Neuronal stem cell (in vitro differentiated cells): ENCODE measurements at regions not wholly inside any gene's neighbourhood (a gene's known extent, or its start where the extent isn't known, plus 50 kb on each side); places are given as distances from the start of the nearest gene placed in this dataset.

Experiments
- DNase-seq: peaks from one replicate; pipeline ENCODE4 v3.0.0-alpha.2; 2013; ENCODE audit warnings: low spot score
- H2AFZ ChIP-seq: one replicate; pipeline ENCODE4 v1.6.1; 2013; ENCODE audit warnings: mild to moderate bottlenecking, low read length, inconsistent platforms
- H2AK5ac ChIP-seq: 2 replicates; pipeline ENCODE4 v1.6.1; 2013; ENCODE audit warnings: low read depth, mild to moderate bottlenecking, inconsistent platforms, low read length, moderate library complexity, mixed read lengths
- H2BK120ac ChIP-seq: 2 replicates; pipeline ENCODE4 v1.6.1; 2013; ENCODE audit warnings: low read depth, mild to moderate bottlenecking, inconsistent platforms, low read length, moderate library complexity, mixed read lengths
- H2BK12ac ChIP-seq: one replicate; pipeline ENCODE4 v1.6.1; 2013; ENCODE audit warnings: low read length, inconsistent platforms
- H2BK15ac ChIP-seq: 2 replicates; pipeline ENCODE4 v1.6.1; 2013; ENCODE audit warnings: mild to moderate bottlenecking, low read length, inconsistent platforms, mixed read lengths
- H2BK5ac ChIP-seq: one replicate; pipeline ENCODE4 v1.6.1; 2013; ENCODE audit warnings: inconsistent platforms, mild to moderate bottlenecking, low read length, moderate library complexity
- H3K14ac ChIP-seq: one replicate; pipeline ENCODE4 v1.6.1; 2013; ENCODE audit warnings: low read length, inconsistent platforms
- H3K18ac ChIP-seq: 2 replicates; pipeline ENCODE4 v1.6.1; 2013; ENCODE audit warnings: low read length, inconsistent platforms
- H3K23ac ChIP-seq: 2 replicates; pipeline ENCODE4 v1.6.1; 2013; ENCODE audit warnings: low read depth, mild to moderate bottlenecking, mixed read lengths, low read length, inconsistent platforms; ENCODE audit not compliant: poor library complexity
- H3K27ac ChIP-seq: replicated peaks from 3 replicates; pipeline ENCODE4 v1.5.1; 2013; ENCODE audit warnings: low read length, inconsistent platforms
- H3K27me3 ChIP-seq, 3 experiments: 2 replicates each; pipeline ENCODE4 v1.6.1; 2013; ENCODE audit warnings: low read length in 3 of 3, mild to moderate bottlenecking in 2 of 3, inconsistent platforms in 1 of 3, low read depth in 1 of 3, mixed read lengths in 1 of 3, moderate library complexity in 1 of 3; ENCODE audit not compliant: control insufficient read depth in 3 of 3, insufficient read depth in 3 of 3
- H3K36me3 ChIP-seq, 2 donors: replicated peaks in 1 of 2; 2 replicates each; pipeline ENCODE4 v1.6.1; 2013; ENCODE audit warnings: low read length in 2 of 2; ENCODE audit not compliant: control insufficient read depth in 2 of 2, insufficient read depth in 2 of 2
- H3K4ac ChIP-seq: 2 replicates; pipeline ENCODE4 v1.6.1; 2013; ENCODE audit warnings: inconsistent platforms, mild to moderate bottlenecking, low read length, moderate library complexity
- H3K4me1 ChIP-seq, 2 donors: 1 replicate in 1 of 2; 2 replicates in 1 of 2; pipeline ENCODE4 v1.6.1; 2013; ENCODE audit warnings: low read length in 2 of 2, low read depth in 1 of 2; ENCODE audit not compliant: control insufficient read depth in 2 of 2, insufficient read depth in 1 of 2
- H3K4me2 ChIP-seq: one replicate; pipeline ENCODE4 v1.6.1; 2013; ENCODE audit warnings: mild to moderate bottlenecking, low read length, inconsistent platforms; ENCODE audit not compliant: insufficient read depth, poor library complexity, severe bottlenecking
- H3K4me3 ChIP-seq, 2 donors: 2 replicates each; pipeline ENCODE4 v1.5.1; 2013; ENCODE audit warnings: low read length in 2 of 2, mild to moderate bottlenecking in 2 of 2, inconsistent platforms in 1 of 2, moderate library complexity in 1 of 2
- H3K79me1 ChIP-seq: one replicate; pipeline ENCODE4 v1.6.1; 2013; ENCODE audit warnings: low read depth, mild to moderate bottlenecking, inconsistent platforms, low read length, moderate library complexity
- H3K9ac ChIP-seq: one replicate; pipeline ENCODE4 v1.6.1; 2013; ENCODE audit warnings: mild to moderate bottlenecking, low read depth, low read length, inconsistent platforms; ENCODE audit not compliant: poor library complexity
- H3K9me3 ChIP-seq, 2 donors: replicated peaks in 1 of 2; 2 replicates each; pipeline versions ENCODE3 to v1.6.1; 2013; ENCODE audit warnings: low read length in 2 of 2, mild to moderate bottlenecking in 2 of 2, inconsistent platforms in 1 of 2, low read depth in 1 of 2, mixed read lengths in 1 of 2, moderate library complexity in 1 of 2; ENCODE audit not compliant: control insufficient read depth in 2 of 2, insufficient read depth in 1 of 2
- H4K8ac ChIP-seq: one replicate; pipeline ENCODE4 v1.6.1; 2013; ENCODE audit warnings: low read depth, mild to moderate bottlenecking, inconsistent platforms, low read length, moderate library complexity
- H4K91ac ChIP-seq: one replicate; pipeline ENCODE4 v1.6.1; 2013; ENCODE audit warnings: low read length, low read depth, mild to moderate bottlenecking, inconsistent platforms; ENCODE audit not compliant: poor library complexity
- WGBS, 2 donors: extraction: QIAGEN DNeasy Blood & Tissue Kit; methylation state at CpG; one replicate each; pipeline ENCODE4 v1.1.7; 2013; ENCODE audit warnings: missing lambda C conversion rate in 2 of 2, mixed read lengths in 1 of 2; ENCODE audit not compliant: insufficient read length in 2 of 2, insufficient replicate concordance in 1 of 2; ENCODE audit errors: extremely low coverage in 2 of 2; 5-methylcytosine and 5-hydroxymethylcytosine counted together

GRCh38 chr4:29131304-29131703 lies 1588.9 kb upstream of the PCDH7 start:
- no peak overlapping the region for H2BK5ac ChIP-seq

GRCh38 chr4:29142708-29143107 lies 1577.5 kb upstream of the PCDH7 start:
- Histone ChIP-seq H2AFZ (peak overlapping the region; percentile 32), H2BK5ac (no peak overlapping the region), H4K8ac (no peak overlapping the region), H3K14ac (no peak overlapping the region), H3K4me2 (no peak overlapping the region), H2BK15ac (no peak overlapping the region), H3K9ac (no peak overlapping the region), H2BK12ac (no peak overlapping the region), H3K18ac (no peak overlapping the region), H3K27ac (no peak overlapping the region), H3K4ac (no peak overlapping the region), H3K4me1 (no peaks in the 10 kb centered on the region), H3K36me3 (no peaks in the 10 kb centered on the region), H2AK5ac (no peak overlapping the region), H3K27me3 (no peaks in the 10 kb centered on the region), H4K91ac (no peak overlapping the region), H3K23ac (no peak overlapping the region), H2BK120ac (no peak overlapping the region), H3K79me1 (no peaks in the 10 kb centered on the region), H3K9me3 (no peaks in the 10 kb centered on the region), H3K4me3 (no peak overlapping the region)
- DNase-seq, result no peak
- WGBS, 2 donors, result no CpG with 5 or more reads among the region's 2 CpGs

More at GRCh38 chr4:29131304-29131703, 1588.9 kb upstream of the PCDH7 start:
- Histone ChIP-seq H3K36me3 (no peaks in the 10 kb centered on the region), H3K4me1 (no peaks in the 10 kb centered on the region), H2BK120ac (no peak overlapping the region), H3K27me3 (no peaks in the 10 kb centered on the region), H3K27ac (no peak overlapping the region), H4K91ac (no peak overlapping the region), H2AFZ (no peak overlapping the region), H2BK12ac (no peak overlapping the region), H3K18ac (no peak overlapping the region), H4K8ac (no peak overlapping the region), H3K9ac (no peak overlapping the region), H2BK15ac (no peak overlapping the region), H3K23ac (no peak overlapping the region), H3K4me2 (no peak overlapping the region), H2AK5ac (no peak overlapping the region), H3K9me3 (peaks cover 0 to 2% of the 10 kb centered on the region in 2 donors), H3K14ac (no peak overlapping the region), H3K79me1 (no peaks in the 10 kb centered on the region), H3K4me3 (no peak overlapping the region), H3K4ac (no peak overlapping the region)
- no peak for DNase-seq
- no CpG with 5 or more reads among the region's 2 CpGs for WGBS, 2 donors

- peaks cover 0 to 2% of the 10 kb centered on the region in 2 donors for H3K4me1 ChIP-seq
- no peak overlapping the region for H3K9ac ChIP-seq
- no peak overlapping the region for H3K27ac ChIP-seq
- no peak overlapping the region for H3K4me2 ChIP-seq
- no peak overlapping the region for H3K14ac ChIP-seq
- no peak overlapping the region for H4K8ac ChIP-seq
- WGBS, 2 donors, result no CpG with 5 or more reads among the region's 2 CpGs
- no peak overlapping the region for H3K23ac ChIP-seq
- H3K4me3 ChIP-seq, result no peak overlapping the region
- no peak overlapping the region for H2BK5ac ChIP-seq
- H2AK5ac ChIP-seq, result no peak overlapping the region
- H2AFZ ChIP-seq, result no peak overlapping the region
- H3K18ac ChIP-seq, result no peak overlapping the region
- no peak overlapping the region for H2BK12ac ChIP-seq
- no peaks in the 10 kb centered on the region for H3K9me3 ChIP-seq
- no peak overlapping the region for H2BK15ac ChIP-seq
- H3K4ac ChIP-seq, result no peak overlapping the region
- DNase-seq, result no peak
- H3K27me3 ChIP-seq, result no peaks in the 10 kb centered on the region
- H3K79me1 ChIP-seq, result no peaks in the 10 kb centered on the region
- no peak overlapping the region for H4K91ac ChIP-seq
- no peak overlapping the region for H2BK120ac ChIP-seq
- no peaks in the 10 kb centered on the region for H3K36me3 ChIP-seq
These were observed 1568.6 kb upstream of the PCDH7 start for GRCh38 chr4:29151584-29151983.

GRCh38 chr4:29153642-29154041 lies 1566.5 kb upstream of the PCDH7 start:
- Histone ChIP-seq H3K4me2 (no peak overlapping the region), H3K4me3 (no peak overlapping the region), H2BK120ac (no peak overlapping the region), H3K14ac (no peak overlapping the region), H3K4me1 (peaks cover 0 to 2% of the 10 kb centered on the region in 2 donors), H3K27me3 (no peaks in the 10 kb centered on the region), H2AK5ac (no peak overlapping the region), H3K27ac (no peak overlapping the region), H2BK15ac (no peak overlapping the region), H4K91ac (no peak overlapping the region), H4K8ac (no peak overlapping the region), H3K18ac (no peak overlapping the region), H2BK5ac (no peak overlapping the region), H2BK12ac (no peak overlapping the region), H2AFZ (peak overlapping the region; percentile 68), H3K4ac (no peak overlapping the region), H3K79me1 (no peaks in the 10 kb centered on the region), H3K36me3 (no peaks in the 10 kb centered on the region), H3K9ac (no peak overlapping the region), H3K23ac (no peak overlapping the region), H3K9me3 (no peaks in the 10 kb centered on the region)
- no CpG with 5 or more reads among the region's 3 CpGs for WGBS, 2 donors
- no peak for DNase-seq
